ENCODE measurements at regions not wholly inside any gene's neighbourhood (a gene's known extent, or its start where the extent isn't known, plus 50 kb on each side); places are given as distances from the start of the nearest gene placed in this dataset.

DNA sequence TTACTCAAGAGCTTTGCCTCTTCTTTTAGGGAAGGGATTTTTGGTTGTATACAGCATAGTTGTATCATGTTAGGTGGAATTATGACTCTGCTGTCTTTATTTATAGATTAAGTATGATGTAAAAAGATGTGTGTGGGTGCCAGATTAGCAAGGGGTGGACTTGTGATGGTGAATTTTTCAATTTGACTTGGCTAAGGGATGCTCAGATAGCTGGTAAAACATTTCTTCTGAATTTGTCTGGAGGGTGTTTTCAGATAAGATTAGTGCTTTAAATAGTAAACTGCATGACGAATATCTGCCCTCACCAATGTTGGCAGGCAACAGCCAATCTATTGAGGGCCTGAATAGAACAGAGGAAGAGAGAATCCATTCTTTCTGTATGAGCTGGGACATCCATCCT, 173.3 kb upstream of the TNFAIP3 start:
- no peak for TF ChIP-seq POLR2AphosphoS5 (IDR thresholded peaks at IDR 0.05; ENCODE audit: borderline replicate concordance, low read depth, low read length)
- TF ChIP-seq EZH2 (IDR thresholded peaks at IDR 0.05), result no peak
- no peak for TF ChIP-seq FOXP2 (optimal IDR thresholded peaks at IDR 0.05; ENCODE audit: control extremely low read depth, extremely low read length, insufficient read depth)
